GM10266 (cell line): ENCODE measurements at regions not wholly inside any gene's neighbourhood (a gene's known extent, or its start where the extent isn't known, plus 50 kb on each side); places are given as distances from the start of the nearest gene placed in this dataset.

Experiments used
- DNase-seq: peaks from one replicate; pipeline ENCODE4 v3.0.0; 2012; ENCODE audit errors: extremely low spot score
- TF ChIP-seq, protein P1 (sequence below): IDR thresholded peaks from 2 replicates; pipeline ENCODE4 v1.5.1; 2012; ENCODE audit warnings: mild to moderate bottlenecking, low read depth; ENCODE audit not compliant: control insufficient read depth, insufficient read depth; ENCODE audit errors: missing control alignments

DNA sequence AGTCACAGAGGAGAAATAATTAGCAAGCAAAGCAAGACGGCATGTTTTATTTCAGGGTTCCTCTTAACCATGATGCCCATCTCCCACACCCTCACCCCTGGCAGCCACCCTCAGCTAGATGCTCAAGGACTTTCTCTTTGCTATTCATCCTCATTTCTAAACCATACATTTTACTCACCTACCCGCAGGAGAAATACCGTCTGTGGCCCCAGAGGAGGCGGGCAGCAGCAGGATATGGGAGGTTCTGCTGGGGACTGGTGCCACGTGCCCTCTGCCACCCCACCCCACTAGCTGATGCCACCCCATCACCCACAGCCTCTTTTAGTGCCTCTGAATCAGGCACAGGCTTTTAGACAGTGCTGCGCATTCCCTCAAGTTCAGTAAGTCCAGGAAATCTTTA, 168.7 kb upstream of the ITGB1 start:
- DNase-seq, result no peak
- TF ChIP-seq, protein P1, sequence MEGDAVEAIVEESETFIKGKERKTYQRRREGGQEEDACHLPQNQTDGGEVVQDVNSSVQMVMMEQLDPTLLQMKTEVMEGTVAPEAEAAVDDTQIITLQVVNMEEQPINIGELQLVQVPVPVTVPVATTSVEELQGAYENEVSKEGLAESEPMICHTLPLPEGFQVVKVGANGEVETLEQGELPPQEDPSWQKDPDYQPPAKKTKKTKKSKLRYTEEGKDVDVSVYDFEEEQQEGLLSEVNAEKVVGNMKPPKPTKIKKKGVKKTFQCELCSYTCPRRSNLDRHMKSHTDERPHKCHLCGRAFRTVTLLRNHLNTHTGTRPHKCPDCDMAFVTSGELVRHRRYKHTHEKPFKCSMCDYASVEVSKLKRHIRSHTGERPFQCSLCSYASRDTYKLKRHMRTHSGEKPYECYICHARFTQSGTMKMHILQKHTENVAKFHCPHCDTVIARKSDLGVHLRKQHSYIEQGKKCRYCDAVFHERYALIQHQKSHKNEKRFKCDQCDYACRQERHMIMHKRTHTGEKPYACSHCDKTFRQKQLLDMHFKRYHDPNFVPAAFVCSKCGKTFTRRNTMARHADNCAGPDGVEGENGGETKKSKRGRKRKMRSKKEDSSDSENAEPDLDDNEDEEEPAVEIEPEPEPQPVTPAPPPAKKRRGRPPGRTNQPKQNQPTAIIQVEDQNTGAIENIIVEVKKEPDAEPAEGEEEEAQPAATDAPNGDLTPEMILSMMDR, result no peak

DNA sequence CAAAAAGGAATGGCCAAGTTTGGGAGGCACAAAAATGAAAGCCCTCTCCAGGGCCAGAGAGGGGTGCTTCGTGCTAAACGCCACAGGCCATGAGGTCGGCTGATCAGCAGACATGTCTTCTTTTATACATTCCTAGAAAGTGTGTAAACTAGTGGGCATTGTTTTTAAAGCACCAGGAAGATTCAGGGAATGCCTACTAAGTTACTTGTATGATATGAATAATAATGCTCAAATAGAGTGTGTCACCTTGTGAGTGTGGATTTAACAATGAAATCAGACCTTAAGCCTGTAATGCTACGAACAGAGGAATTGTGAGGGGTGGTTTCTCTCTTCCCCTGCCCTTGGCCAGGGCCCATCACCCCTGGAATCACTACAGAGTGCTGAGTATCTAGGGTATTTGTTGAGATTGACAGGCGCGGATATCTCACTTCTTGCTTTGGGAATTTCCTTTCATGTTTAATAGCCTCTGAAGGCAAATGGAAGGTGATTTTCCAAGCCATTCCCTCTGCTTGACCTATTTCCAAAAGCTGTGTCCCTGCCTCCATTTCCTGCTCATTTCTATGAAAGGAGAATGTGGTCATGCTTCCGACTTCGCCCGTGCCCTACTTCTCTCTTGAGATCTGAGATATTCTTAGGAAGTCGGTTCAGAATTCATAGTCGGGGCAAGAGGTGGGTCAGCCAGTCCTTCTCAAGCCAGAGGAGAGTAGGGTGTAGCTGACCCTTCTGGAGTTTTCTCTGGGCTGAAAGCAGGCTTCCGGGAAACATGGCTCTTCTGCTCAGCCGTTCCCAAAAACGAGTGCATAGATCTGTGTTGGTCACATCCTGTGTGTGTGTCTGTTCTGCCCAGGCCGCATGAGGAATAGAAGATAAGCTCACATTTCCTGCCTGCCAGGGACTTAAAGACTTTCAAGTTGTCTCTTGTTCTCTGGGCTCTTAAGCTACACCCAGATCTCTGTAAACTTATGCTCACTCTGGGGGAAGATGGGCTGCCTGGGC, 167.8 kb upstream of the ITGB1 start:
- TF ChIP-seq, protein P1, result no peak
- no peak for DNase-seq

DNA sequence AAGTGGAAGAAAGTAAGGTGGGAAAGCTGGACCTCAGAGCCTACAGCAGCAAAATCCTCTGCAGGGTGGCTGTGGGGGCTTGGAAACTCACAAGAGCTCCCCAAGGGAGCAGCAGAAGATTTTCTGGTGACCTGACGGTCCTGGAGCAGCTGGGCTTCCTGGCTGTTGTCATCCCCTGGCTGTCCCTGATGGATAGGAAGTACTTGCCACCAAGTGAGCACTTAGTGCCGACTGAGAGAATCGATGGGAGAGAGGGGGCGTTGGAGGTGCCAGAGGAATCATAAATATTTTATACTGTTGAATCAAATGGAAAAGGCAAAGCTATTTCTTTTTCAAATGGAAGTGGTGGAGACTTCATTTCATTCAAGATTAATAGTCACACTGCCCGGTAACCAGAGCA, 167.1 kb upstream of the ITGB1 start:
- DNase-seq, result no peak
- TF ChIP-seq, protein P1, result no peak

DNA sequence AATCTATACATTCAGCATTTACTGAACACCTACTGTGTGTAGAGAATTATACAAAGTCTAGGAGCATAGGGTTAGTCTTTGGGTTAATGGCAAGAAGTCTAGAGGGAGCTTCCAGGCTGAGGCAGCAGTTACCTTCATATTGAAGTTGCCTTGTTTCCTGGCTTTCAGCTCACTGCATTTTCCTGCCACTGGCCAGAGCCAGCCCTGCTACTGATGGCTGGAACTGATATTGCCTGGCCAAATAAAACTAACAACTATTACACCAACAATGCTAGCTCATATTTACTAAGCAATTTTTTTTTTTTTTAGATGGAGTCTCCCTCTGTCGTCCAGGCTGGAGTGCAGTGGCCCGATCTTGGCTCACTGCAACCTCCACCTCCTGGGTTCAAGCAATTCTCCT, 165.7 kb upstream of the ITGB1 start:
- TF ChIP-seq, protein P1, result no peak
- DNase-seq, result no peak

DNA sequence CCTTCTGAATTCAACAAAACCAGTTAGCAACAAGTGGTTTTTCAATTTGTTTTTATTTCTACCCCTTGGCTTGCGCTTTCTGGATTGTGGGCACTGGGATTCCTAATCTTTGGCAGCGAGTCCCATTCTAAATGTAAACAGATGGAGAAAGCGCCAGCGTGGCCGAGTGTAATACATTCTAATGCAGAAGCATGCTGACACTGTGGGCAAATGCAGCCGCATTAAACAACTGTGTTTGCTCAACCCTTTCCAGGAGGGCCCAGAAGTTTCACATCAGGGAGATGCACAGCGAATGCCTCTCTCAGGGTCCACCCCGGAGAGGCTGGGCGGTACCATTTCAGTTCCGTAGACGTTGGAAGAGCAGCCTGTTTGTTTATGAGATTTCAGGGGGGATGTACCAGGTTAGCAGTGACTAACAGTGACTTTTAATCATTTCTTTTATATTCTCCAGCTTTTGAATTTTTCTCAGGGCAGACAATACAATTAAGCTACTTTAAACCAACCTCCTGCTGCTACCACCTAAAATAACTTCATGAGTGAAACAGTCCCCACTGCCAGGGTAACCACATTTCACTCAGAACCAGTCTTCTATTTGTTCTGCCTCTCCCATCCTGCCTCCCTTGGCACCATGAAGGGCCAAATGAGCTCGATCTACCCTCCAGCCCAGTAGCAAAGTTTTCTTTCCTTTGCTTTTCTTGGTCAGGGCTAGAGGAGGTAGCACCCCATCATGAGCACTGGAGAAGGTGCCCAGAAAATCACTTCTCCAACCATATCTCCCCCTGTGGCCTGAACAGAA, 164.2 kb upstream of the ITGB1 start:
- TF ChIP-seq, protein P1, result no peak
- no peak for DNase-seq

DNA sequence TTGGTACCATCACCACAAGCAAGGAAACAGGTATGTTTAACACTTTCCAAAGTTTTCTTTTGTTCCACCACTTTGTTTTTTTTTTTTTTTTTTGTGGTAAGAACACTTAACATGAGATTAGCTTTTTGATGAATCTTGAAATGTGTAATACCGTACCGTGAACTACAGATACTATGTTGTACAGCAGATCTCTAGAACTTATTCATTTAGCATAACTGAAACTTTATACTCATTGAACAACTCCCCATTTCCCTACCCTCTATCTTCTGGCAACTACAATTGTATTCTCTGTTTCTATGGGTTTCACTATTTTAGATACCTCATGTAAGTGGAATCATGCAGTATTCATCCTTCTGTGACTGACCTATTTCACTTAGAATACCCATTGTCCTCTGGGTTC, 162.7 kb upstream of the ITGB1 start:
- DNase-seq, result no peak
- TF ChIP-seq, protein P1, result no peak

GRCh38 chr10:33120275-33120674, 162.2 kb upstream of the ITGB1 start:
- TF ChIP-seq, protein P1, result no peak
- DNase-seq, result no peak
